ENCODE measurements at regions not wholly inside any gene's neighbourhood (a gene's known extent, or its start where the extent isn't known, plus 50 kb on each side); places are given as distances from the start of the nearest gene placed in this dataset.

DNA sequence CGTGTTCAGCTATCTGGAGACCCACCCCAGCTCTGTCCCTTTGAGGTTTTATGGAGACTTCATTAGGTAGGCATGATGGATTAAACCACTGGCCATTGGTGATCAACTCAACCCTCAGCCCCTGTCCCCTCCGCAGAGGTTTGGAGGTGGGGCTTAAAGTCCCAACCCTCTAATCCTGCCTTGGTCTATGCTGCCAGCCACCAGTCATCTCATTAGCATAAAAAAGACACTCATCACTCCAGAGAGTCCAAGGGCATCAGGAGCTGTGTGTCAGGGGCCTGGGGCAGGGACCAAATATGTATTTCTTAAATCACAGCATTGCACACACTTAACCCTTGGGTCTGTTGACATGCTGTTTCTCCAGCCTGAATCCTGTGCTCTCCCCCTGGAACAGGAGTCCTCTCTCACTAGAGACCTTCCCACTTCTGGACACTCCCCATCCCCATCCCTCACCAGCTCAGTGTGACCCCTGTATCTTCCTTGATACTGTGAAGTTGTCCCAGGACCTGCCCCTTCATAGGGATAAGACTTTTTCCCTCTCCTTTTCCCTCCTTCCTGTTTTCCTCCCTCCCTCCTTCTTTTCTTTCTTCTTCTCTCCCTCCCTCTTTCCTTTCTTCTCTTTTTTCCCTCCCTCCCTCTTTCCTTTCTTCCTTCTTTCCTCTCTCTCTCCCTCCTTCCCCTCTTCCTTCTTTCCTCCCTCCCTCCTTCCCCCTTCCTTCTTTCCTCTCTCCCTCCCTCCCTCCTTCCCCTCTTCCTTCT lies 54.7 kb upstream of the CLMN start:
- TF ChIP-seq ISX (CRISPR knock-in tag; conservative IDR thresholded peaks at IDR 0.05) (no peak), MATR3 (CRISPR knock-in tag; IDR thresholded peaks at IDR 0.05) (no peak), ZNF350 (CRISPR knock-in tag; IDR thresholded peaks at IDR 0.05; ENCODE audit: borderline replicate concordance, low read depth) (no peak), POLR2A (IDR thresholded peaks at IDR 0.05; ENCODE audit: insufficient read depth in 1 of 2, low read depth in 2 of 2, low read length in 2 of 2) (no peak), ZNF274 (CRISPR knock-in tag; IDR thresholded peaks at IDR 0.05) (no peak), ZNF138 (CRISPR knock-in tag; IDR thresholded peaks at IDR 0.05; ENCODE audit: low read depth) (no peak), KLF12 (CRISPR knock-in tag; IDR thresholded peaks at IDR 0.05; ENCODE audit: borderline replicate concordance) (no peak), ZNF232 (CRISPR knock-in tag; IDR thresholded peaks at IDR 0.05; ENCODE audit: borderline replicate concordance) (no peak), RNF2 (conservative IDR thresholded peaks at IDR 0.05; ENCODE audit: low read depth) (no peak)
- TF ChIP-seq, protein P1, sequence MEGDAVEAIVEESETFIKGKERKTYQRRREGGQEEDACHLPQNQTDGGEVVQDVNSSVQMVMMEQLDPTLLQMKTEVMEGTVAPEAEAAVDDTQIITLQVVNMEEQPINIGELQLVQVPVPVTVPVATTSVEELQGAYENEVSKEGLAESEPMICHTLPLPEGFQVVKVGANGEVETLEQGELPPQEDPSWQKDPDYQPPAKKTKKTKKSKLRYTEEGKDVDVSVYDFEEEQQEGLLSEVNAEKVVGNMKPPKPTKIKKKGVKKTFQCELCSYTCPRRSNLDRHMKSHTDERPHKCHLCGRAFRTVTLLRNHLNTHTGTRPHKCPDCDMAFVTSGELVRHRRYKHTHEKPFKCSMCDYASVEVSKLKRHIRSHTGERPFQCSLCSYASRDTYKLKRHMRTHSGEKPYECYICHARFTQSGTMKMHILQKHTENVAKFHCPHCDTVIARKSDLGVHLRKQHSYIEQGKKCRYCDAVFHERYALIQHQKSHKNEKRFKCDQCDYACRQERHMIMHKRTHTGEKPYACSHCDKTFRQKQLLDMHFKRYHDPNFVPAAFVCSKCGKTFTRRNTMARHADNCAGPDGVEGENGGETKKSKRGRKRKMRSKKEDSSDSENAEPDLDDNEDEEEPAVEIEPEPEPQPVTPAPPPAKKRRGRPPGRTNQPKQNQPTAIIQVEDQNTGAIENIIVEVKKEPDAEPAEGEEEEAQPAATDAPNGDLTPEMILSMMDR (CRISPR knock-in tag; IDR thresholded peaks at IDR 0.05): no peak
- TF ChIP-seq, protein P2, sequence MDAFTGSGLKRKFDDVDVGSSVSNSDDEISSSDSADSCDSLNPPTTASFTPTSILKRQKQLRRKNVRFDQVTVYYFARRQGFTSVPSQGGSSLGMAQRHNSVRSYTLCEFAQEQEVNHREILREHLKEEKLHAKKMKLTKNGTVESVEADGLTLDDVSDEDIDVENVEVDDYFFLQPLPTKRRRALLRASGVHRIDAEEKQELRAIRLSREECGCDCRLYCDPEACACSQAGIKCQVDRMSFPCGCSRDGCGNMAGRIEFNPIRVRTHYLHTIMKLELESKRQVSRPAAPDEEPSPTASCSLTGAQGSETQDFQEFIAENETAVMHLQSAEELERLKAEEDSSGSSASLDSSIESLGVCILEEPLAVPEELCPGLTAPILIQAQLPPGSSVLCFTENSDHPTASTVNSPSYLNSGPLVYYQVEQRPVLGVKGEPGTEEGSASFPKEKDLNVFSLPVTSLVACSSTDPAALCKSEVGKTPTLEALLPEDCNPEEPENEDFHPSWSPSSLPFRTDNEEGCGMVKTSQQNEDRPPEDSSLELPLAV (CRISPR knock-in tag; conservative IDR thresholded peaks at IDR 0.05; ENCODE audit: low read depth): no peak

All from HepG2 (cell line).